Tibial nerve (tissue), 3 donors: ENCODE measurements at regions not wholly inside any gene's neighbourhood (a gene's known extent, or its start where the extent isn't known, plus 50 kb on each side); places are given as distances from the start of the nearest gene placed in this dataset.

ENCODE experiments used
- CTCF ChIP-seq, 5 experiments: fragments of 200-600 bp in 3 of 5; fragments of 450-650 bp in 2 of 5; sonication (generic) in 3 of 5; IDR thresholded peaks; one replicate each; pipeline ENCODE4 v1.5.1; 2016 to 2019; ENCODE audit warnings: antibody characterized with exemption in 5 of 5, mild to moderate bottlenecking in 3 of 5, moderate library complexity in 2 of 5
- POLR2A ChIP-seq, 2 donors: fragments of 450-650 bp; IDR thresholded peaks; one replicate each; pipeline ENCODE4 v1.6.1; 2017; ENCODE audit warnings: antibody characterized with exemption in 2 of 2, mild to moderate bottlenecking in 2 of 2, moderate library complexity in 2 of 2

GRCh38 chr6:140592877-140593276, 1218.4 kb upstream of the CITED2 start:
- TF ChIP-seq CTCF (IDR thresholded peaks at IDR 0.05) (no peak), POLR2A (IDR thresholded peaks at IDR 0.05) (no peak)
